Lower leg skin (tissue), 3 donors: ENCODE measurements at regions not wholly inside any gene's neighbourhood (a gene's known extent, or its start where the extent isn't known, plus 50 kb on each side); places are given as distances from the start of the nearest gene placed in this dataset.

Experiments used
- CTCF ChIP-seq, 3 donors: fragments of 450-650 bp; IDR thresholded peaks; one replicate each; pipeline ENCODE4 v1.5.1; 2016; ENCODE audit warnings: antibody characterized with exemption in 3 of 3, mild to moderate bottlenecking in 3 of 3, moderate library complexity in 2 of 3
- POLR2A ChIP-seq, 2 donors: fragments of 450-650 bp; IDR thresholded peaks; one replicate each; pipeline ENCODE4 v1.6.1; 2016 to 2017; ENCODE audit warnings: antibody characterized with exemption in 2 of 2, mild to moderate bottlenecking in 1 of 2, moderate library complexity in 1 of 2

DNA sequence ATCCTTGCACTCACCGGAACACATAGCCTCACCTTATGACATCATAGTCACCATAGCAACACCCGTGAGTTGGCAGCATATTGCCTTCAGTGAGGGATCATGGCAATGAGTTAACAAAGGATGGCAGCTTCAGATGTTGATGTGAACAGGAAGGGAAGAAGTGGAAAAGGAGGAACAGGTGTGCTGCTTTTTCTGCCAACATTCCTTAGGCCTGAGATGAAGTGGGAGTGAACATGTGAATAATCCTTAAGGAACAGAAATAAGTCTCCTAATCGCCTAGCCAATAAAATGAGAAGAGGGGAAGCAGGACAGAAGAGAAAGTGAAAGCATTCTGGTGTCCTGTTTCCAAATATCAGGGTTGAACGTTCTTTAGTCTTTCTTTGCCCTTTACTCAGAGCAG, 360.0 kb downstream of the BRINP1 start:
- no peak for TF ChIP-seq CTCF (IDR thresholded peaks at IDR 0.05)
- TF ChIP-seq POLR2A (IDR thresholded peaks at IDR 0.05), result no peak
